HG02852 (cell line): ENCODE measurements at regions not wholly inside any gene's neighbourhood (a gene's known extent, or its start where the extent isn't known, plus 50 kb on each side); places are given as distances from the start of the nearest gene placed in this dataset.
"Not testable (repeated sequence)": the region's sequence is repeated elsewhere in the genome, so short reads cannot be mapped to it uniquely, and the experiment has no call there.

Experiments used
- ATAC-seq: cut with Tn5 transposase; IDR thresholded peaks from one replicate; pipeline ENCODE4 v1.9.1; 2021; ENCODE audit warnings: mild to moderate bottlenecking, moderate library complexity; ENCODE audit not compliant: unreplicated experiment

DNA sequence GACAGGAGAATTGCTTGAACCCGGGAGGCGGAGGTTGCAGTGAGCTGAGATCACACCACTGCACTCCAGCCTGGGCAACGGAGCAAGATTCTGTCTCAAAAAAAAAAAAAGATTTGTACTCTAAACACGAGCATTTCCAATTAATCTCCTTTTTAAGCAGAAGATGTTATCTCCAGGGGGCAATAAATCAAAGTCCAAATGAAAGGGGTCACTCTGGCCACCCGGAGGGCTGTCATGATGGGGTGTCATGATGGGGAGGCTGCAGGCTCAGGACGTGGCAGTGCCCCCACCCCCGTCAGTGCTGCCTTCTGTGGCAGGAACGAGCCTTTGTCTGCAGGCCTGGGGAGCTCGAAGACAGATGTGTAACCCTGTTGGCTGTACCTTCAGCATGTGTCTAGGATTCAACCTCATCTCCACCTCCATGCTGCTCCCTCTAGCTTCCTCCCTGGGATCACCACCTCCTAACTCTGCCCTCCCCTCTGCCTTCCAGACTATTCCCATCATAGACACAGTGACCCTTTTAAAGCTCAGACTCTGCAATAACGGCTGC, 76.9 kb upstream of the YWHAQ start:
- no peak for ATAC-seq

DNA sequence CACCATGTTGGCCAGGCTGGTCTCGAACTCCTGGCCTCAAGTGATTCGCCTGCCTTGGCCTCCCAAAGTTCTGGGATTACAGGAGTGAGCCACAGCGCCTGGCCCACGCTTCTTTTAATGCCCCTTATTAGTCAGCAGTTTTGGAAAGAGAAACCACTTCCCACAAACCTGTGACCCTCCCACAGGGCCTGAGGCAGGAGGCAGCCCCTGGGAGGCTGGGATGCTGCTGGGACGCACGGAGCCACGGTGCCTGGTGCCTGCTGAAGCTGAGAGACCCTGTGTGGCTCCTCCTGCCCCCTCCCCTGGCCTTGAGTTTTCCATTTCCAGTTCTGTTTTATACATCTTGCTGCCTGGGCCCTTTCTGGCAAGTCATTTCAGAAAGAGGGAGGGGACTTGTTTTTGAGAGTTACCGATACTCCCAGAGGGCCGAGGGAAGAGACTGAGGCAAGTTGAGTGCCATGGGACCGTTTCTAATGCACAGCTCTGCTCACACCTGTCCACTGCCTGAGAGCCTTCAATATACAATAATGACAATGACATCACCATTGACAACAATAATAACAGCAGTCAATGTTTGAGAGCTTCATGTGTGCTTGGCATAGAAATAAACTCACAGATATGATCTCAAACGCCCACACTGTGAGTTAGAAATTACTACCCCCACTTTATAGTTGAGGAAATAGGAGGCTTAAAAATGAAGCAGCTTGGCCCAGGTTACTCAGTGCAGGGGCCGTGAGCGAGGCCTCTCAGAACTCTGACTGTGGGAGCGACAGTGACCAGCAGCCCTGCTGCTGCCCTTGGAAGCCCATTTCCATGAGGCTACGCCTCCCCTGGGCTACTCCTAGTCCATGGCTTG, 78.1 kb upstream of the YWHAQ start:
- peak; percentile 45 for ATAC-seq

DNA sequence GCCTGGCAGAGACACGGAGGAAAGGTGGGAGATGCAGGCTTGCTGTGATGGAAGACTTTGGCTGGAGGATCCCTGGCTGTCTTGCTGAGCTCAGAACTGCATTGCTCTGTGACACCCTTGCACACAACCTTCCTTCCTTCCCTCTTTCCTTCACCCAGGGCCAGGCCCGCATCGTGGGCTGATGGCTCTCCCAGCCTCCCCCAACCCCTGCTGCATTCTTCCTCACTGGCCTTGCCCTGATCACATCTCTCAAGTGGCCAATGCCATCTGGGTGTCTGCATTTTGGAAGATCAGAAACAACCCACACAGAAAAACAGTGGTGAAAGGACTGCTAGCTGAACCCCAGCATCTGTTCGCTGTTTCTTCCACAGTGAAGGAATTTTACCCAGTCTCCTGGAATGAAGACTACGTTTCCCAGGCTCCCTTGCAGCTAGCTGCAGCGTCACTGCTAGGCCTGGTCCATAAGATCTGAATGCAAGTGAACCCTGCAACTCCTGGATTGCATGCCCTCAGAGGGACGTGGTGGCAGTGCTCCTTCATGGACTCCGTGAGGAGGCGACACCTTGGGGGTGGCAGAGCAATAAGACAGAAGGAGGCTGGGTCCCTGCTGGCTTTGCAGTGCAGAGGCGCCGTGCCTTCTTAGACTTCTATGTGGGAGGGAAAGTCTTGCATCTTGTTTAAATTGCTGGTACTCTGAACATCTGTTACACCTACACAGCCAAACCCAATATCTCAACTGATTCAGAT, 78.9 kb upstream of the YWHAQ start:
- ATAC-seq, result no peak

DNA sequence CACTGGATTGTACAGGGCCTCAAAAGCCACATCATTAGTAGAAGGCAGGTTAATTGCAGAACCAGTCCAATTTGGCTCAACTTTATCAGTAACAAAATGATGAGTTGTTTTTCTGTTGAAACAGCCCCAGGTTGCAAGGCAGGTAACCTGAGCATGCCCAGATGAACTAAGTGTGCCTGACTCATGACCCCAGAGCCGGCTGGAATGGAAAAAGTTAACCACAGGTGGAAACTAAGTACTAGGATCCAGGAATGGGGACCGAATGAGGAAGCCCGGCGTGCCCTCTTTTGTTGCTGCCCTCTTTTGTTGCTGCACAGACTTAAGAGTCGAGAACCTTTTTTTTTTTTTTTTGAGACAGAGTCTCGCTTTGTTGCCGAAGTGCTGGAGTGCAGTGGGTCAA, 79.5 kb upstream of the YWHAQ start:
- ATAC-seq, result no peak

DNA sequence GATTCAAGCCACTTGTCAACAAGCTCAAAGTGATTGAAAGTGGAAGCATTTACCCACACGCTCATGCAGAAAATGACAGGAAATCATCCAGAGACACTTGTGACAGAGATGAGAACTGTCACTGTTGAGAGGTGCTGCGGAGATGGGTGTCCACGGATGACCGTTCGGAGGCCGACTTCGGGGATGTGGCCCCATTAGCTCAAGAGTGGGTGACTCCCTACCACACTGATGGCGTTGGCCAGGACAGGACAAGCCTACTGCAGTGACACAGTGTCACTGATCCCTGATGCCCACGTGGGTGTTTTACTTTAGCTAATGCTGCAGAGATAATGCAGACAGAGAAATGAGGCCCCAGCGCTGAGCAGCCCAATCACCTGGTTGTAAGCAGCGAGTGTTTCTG, 81.5 kb upstream of the YWHAQ start:
- ATAC-seq, result no peak

DNA sequence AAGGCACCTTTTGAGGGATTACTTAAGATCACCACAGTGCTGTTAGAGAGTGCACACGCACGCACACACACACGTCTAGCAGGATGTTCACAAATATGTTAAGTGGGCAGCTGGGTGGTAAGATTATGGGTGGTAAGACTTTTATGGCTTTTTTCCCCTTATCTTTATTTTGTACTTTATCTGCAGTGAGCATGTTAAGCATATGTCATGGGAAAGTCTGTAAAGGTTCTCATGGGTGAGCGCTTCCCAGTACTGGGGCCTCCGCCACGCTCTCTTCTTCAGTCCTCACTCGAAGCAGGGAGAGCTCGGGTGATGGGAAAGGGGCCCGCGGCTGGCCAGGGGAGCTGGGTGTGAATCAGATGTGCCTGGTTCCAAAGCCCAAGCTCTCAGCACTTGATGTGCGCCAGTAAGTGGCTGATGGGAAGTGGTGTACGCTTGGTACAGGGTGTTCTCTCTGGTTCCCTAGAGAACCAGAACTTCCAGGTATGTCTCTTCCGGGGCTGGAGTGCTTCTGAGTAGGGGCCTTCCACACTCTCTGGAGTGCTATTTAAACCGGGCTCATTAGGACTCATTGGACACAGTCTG, 83.9 kb upstream of the YWHAQ start:
- no peak for ATAC-seq

DNA sequence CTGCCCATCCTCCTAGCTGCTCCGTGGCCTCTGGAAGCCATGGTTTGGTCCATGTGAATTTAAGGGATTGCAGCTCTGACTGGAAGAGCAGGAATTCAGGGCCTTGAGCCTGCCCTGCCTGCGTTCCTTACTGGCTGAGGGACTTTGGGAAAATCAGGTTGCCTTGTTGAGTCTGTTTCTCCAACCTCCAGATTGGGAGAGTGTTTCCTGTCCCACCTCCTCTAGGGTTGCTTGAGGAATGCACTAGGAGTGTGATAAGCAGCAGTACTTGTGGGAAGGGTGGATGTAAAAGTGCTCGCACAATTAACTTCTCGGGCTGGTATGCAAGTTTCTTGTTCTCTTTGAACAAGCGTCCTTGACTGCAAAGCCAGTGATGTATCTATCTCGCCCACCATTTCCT, 84.4 kb upstream of the YWHAQ start:
- no peak for ATAC-seq

DNA sequence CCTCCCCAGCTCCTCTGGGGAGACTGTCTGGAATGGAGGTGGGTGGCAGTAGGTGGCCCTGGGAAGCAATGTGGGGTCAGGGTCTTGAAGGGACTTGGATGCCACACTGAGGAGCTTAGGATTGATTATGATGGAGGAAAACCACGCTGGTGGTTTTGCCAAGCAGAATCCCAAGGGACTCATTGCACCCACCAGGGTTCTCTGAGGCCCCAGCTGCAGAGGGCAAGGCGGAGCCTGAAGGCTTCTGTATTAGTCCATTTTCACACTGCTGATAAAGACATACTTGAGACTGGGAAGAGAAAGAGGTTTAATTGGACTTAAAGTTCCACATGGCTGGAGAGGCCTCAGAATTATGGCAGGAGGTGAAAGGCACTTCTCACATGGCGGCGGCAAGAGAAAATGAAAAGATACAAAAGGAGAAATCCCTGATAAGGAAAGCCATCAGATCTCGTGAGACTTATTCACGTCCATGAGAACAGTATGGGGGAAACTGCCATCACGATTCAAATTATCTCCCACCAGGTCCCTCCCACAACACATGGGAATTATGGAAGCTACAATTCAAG, 87.2 kb upstream of the YWHAQ start:
- ATAC-seq, result no peak

DNA sequence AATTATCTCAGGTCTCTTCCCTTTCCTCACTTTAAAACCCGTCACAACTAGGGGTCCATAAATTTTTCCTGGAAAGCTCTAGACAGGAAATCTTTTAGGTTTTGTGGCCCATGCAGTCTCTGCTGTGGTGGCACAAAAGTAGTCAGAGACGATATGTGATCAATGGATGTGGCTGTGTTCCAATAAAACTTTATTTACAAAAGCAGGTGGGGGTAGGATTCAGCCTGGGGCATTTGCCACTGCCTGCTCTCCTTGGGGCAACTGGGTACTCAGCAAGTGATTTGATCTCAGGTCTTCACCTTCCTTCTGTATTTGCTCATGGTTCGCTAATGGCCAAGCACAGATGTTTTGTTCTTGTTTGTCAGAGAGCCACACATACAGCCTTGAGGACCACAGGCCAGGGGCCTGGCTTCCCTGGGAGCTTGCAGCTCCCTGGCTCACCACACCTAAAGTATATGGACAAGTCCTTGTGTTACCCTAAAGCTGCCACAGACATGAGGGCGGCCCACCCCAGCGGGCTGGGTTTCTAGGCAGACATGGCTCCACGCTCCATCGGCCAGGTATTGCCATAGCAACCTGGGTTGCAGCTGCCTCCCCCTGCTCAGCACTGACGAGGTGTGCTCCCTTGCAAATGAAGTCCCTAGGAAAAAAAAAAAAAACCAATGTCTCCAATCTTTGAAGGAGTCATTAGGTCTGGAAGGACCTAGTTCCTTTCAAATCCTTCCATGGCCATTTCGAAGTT, 89.7 kb upstream of the YWHAQ start:
- no peak for ATAC-seq

DNA sequence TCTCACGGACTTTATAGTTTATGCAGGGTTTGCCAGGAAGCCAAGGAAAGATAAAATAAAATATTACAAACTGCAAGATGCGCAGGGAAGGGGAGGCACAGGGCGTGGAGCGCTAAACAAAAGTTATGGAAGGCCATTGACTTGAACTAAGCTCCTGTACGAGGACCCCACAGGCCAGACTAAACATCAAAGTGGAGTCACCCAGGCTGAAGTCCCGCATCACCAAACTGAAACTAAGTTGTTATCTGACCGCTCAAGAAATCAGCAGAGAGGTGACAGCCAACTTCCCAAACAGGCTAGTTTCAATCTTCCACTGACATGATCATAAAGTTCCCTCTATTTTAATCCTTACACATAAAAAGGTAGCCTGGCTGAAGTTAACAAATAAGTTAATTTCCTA, 90.5 kb upstream of the YWHAQ start:
- ATAC-seq, result no peak

DNA sequence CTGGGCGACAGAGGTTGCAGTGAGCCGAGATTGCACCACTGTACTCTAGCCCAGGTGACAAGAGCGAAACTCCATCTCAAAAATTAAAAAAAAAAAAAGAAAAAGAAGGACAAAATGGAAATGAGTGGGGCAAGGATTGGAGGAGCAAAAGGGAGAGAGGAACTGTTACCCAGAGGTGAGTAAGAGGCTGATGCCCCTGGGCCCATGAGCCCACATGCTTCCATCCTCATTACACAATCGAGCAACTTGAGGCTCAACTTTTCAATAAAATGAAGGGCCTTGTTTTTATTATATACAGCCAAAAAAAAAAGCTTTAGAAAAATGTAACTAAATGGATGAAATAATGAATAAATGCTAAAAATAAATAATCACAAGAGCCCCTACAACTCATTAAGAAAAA, 91.7 kb upstream of the YWHAQ start:
- no peak for ATAC-seq

DNA sequence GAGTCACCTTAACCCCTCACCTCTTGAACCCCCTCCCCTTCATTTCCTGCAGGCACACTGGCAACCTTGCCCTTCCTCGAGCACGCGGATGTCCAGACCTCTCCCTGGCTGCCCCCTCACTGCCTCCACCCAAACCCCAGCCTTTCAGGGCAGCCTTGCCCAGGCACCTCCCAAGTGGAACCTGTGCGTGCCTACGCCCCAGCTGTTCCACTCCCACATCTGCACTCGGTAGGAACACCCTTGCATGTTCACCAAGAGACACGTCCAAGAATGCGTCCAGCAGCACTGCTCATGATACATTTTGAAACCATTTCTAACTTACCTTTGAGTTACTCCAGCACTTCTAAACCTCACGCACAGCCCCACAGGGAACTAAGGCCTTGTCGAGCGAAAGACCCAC, 93.8 kb upstream of the YWHAQ start:
- ATAC-seq, result no peak

DNA sequence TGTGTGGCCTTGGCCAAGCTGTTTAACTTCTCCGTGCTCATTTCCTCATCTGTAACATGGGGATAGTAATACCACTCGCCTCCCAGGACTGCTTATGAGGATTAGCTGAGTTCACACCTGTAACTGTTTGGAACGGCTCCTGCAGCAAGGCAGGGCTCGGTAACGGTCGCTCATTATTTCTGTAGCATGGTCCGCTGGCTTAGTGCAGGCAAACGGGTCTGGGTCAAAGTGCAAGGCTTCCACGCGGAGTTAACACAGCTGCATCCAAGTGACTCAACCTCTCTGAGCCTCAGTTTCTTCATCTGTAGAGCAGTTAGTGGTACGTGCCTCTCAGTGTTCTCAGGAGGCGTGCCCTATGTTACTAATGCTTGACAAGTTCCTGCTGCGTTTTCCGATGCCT, 94.3 kb upstream of the YWHAQ start:
- no peak for ATAC-seq

DNA sequence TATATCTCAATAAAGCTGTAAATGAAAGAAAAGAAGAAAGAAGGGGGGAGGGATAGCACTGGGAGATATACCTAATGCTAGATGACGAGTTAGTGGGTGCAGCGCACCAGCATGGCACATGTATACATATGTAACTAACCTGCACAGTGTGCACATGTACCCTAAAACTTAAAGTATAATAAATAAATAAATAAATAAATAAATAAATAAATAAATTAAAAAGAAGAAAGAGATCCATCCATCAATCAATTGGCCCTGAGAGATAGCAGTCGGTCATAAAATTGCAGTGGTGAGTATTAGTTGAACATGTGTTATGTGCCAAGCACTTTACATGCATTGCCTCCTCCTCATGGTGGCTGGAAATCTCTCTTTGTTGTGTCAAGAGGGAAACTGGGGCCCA, 95.2 kb upstream of the YWHAQ start:
- ATAC-seq, result not testable (repeated sequence)

DNA sequence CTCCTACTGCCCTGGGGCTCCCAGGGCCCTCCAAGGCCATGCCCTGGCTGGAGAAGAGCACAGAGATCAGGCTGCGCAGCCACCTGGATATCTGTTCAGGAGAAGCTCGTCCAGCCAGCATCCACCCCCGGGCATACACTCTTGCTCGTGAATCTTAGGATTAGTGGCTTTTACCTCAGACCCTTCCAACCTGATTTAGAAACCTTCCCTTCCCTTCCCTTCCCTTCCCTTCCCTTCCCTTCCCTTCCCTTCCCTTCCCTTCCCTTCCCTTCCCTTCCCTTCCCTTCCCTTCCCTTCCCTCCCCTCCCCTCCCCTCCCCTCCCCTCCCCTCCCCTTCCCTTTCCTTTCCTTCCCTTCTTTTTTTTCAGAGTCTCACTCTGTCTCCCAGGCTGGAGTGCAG, 99.7 kb upstream of the YWHAQ start:
- not testable (repeated sequence) for ATAC-seq

DNA sequence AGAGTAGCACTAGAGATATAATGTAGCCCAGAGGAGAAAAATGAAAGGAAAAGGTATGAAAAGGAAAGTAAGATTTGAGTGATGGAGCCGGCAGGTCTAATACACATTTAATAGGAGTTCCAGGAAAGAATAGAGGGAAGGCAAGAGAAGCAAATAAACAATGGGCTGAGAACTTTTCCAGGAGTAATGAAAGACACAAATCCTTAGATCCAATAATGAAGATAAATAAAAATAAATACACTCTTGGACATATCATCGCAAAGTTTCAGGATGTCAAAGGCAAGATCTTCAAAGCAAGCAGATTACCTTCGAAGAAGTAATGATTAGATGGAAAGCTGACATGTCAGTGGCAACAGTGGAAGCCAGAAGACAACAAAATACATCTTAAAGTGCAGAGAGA, 102.0 kb upstream of the YWHAQ start:
- ATAC-seq, result no peak

DNA sequence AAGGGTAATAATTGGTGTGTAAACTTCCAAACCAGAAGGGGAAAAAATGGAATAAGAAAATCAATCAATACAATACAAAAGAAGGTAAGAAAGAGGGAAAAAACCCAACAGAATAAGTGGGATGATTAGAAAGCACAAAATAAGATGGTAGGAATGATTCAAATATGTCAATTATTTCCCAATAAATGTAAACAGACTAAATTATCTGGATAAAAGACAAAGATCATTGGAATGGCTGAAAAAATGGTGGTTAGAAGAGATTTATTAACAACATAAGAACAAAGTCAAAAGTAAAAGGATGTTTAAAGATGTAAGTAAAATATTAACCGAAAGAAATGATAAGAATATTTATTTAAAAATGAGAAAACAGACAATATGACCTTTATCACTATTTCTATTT, 103.5 kb upstream of the YWHAQ start:
- ATAC-seq, result no peak

DNA sequence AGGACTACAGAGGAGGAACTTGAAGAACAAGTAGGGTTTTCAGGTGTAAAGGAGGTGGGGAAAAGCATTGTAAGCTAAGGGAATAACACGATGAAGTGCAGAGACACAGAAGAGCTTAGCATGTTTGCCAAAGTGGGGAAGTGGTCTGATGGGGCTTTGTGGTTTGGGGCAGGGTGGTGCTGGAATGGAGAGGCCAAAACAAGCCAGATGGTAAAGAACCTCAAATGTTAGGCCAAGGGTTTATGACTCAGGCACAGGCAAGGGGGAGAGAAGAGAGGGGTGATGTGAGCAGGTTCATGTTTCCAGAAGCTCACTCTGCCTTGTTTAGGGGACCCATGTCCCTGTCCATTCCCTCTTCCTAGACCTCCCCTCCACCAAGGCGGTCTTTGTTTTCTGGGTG, 104.5 kb upstream of the YWHAQ start:
- no peak for ATAC-seq

DNA sequence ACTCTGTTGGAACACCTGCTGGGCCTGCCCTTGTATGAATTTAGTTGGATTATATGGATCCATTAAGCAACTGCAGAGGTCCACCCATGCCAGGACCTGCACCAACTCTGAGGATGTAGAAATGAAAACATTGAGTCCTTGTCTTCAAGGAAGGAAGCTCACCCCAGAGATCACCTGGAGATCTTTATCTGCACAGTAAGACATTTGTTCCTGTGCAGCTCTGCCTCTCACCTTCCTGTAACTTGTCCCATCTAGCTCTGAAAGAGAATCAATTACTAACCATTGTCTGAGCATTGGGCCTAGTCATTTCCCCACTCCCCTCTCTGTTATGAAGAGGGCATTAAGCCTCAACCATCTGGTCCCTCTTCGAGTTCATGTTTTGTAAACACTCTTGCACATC, 105.2 kb upstream of the YWHAQ start:
- ATAC-seq, result no peak

DNA sequence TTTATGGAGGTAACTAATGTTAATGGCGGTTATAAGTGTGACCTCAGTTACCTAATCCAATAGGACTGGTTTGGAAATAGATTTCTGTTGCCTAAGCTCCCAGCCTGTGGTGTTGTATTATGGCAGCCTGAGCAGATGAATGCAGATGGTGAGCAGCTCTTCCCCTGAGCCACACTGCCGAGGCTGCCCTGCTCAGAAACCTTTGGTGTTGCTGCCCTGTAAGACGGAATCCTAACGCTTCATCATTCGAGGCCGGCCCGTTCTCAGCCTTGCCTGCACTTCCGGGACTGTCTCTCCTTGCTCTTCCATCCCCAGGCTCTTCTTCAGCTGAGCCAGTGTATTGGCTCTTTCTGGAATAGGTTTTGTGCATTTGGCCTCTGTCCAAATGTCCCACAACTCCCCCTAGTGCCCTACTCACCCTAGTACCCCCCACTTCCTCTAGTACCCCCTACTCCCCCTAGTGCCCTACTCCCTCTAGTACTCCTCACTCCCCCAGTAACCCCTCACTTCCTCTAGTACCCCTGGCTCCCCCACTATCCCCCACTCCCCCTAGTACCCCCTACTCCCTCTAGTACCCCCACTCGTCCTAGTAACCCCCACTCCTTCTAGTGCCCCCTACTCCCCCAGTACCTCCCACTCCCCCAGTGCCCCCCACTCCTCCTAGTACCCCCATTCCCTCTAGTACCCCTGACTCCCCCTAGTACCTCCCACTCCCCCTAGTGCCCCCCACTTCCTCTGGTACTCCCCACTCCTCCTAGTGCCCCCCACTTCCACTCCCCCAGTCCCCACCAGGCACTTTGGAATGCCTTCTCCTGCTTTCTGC, 106.0 kb upstream of the TAF1B start:
- no peak for ATAC-seq
